DND-41 (cell line): ENCODE measurements at regions not wholly inside any gene's neighbourhood (a gene's known extent, or its start where the extent isn't known, plus 50 kb on each side); places are given as distances from the start of the nearest gene placed in this dataset.

Source experiments
- ATAC-seq: fragments of 200-7000 bp; cut with Tn5 transposase; 3 replicates; pipeline ENCODE4 v1.9.1; 2021; ENCODE audit warnings: low read depth; ENCODE audit not compliant: insufficient read depth
- DNase-seq: peaks from one replicate; pipeline ENCODE4 v3.0.0-alpha.2; 2020
- H2AFZ ChIP-seq: 2 replicates; pipeline ENCODE4 v1.6.0; 2012; ENCODE audit warnings: low read depth, low read length
- H3K27ac ChIP-seq: 2 replicates; pipeline ENCODE4 v1.5.1; 2012; ENCODE audit warnings: low read length, inconsistent platforms
- H3K27me3 ChIP-seq: fragments of 200-600 bp; sonication (generic); 2 replicates; pipeline ENCODE4 v1.6.0; 2012; ENCODE audit warnings: low read length, mild to moderate bottlenecking, inconsistent platforms; ENCODE audit not compliant: insufficient read depth, poor library complexity
- H3K36me3 ChIP-seq: 2 replicates; pipeline ENCODE4 v1.5.1; 2012; ENCODE audit warnings: low read length, inconsistent platforms; ENCODE audit not compliant: insufficient read depth
- H3K4me1 ChIP-seq: 2 replicates; pipeline ENCODE4 v1.5.1; 2012; ENCODE audit warnings: mild to moderate bottlenecking, low read length; ENCODE audit not compliant: insufficient read depth
- H3K4me2 ChIP-seq: 2 replicates; pipeline ENCODE4 v1.6.0; 2012; ENCODE audit warnings: mild to moderate bottlenecking, moderate library complexity, low read length, inconsistent platforms; ENCODE audit not compliant: insufficient read depth
- H3K4me3 ChIP-seq, 2 experiments: fragments of 200-600 bp in 1 of 2; shearing (Covaris generic) in 1 of 2; 2 replicates each; pipeline ENCODE4 v1.5.1; 2012 to 2016; ENCODE audit warnings: inconsistent platforms in 2 of 2, low read length in 2 of 2, mild to moderate bottlenecking in 2 of 2, low read depth in 1 of 2, moderate library complexity in 1 of 2
- H3K79me2 ChIP-seq: 2 replicates; pipeline ENCODE4 v1.6.0; 2012; ENCODE audit warnings: low read length, inconsistent platforms; ENCODE audit not compliant: insufficient read depth
- H3K9ac ChIP-seq: 2 replicates; pipeline ENCODE4 v1.6.0; 2012; ENCODE audit warnings: low read depth, mild to moderate bottlenecking, inconsistent platforms, low read length, moderate library complexity
- H3K9me3 ChIP-seq: 2 replicates; pipeline ENCODE4 v1.5.1; 2012; ENCODE audit warnings: low read length, moderate library complexity, mild to moderate bottlenecking, inconsistent platforms; ENCODE audit not compliant: insufficient read depth, severe bottlenecking
- H4K20me1 ChIP-seq: 2 replicates; pipeline ENCODE4 v1.6.0; 2012; ENCODE audit warnings: low read length; ENCODE audit not compliant: insufficient read depth
- EZH2 ChIP-seq: IDR thresholded peaks from 3 replicates; pipeline ENCODE4 v1.6.1; 2012; ENCODE audit warnings: borderline replicate concordance, low read depth, mild to moderate bottlenecking, moderate library complexity, low read length, inconsistent platforms; ENCODE audit not compliant: severe bottlenecking
- TF ChIP-seq, protein P1 (sequence below): IDR thresholded peaks from 2 replicates; pipeline ENCODE4 v1.5.1; 2012; ENCODE audit warnings: borderline replicate concordance, low read length, moderate library complexity, mild to moderate bottlenecking; ENCODE audit not compliant: poor library complexity, severe bottlenecking; ENCODE audit errors: extremely low read depth

DNA sequence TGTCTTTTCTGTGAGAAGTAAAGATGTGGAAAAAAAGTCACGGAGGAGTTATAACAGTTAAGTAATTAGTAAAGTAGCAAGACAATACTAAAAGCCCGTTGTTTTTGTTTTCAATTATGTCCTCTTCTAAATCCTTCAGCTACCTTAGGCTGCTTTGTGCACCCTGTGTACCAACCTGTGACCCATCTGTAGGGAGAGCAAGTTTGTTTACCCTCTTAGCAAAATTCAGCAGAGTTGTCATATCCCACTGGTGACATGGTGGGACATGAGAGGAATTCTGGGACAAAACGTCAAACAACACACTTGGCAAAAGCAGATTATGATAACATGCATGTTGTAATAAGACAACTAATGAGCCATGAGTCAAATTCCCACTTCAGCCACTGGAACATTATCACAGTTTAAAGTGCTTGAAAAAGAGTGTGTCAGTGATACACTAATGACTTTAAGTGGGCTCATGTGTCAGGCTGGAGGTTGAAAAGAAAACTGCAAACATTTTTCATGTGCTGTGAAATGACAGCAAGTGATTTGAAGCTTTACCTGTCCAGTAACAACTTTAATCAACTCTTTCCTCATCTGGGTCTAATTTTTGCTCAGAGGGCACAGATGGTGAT lies 392.8 kb upstream of the ACVR2A start:
- Histone ChIP-seq H3K4me2 (no peak overlapping the region), H4K20me1 (no peaks in the 10 kb centered on the region), H3K36me3 (no peaks in the 10 kb centered on the region), H3K9me3 (no peaks in the 10 kb centered on the region), H3K4me1 (peaks cover 15% of the 10 kb centered on the region), H2AFZ (no peak overlapping the region), H3K79me2 (no peaks in the 10 kb centered on the region), H3K27ac (no peak overlapping the region), H3K4me3 (no peak overlapping the region), H3K9ac (no peak overlapping the region), H3K27me3 (no peaks in the 10 kb centered on the region)
- ATAC-seq, result no peak
- TF ChIP-seq, protein P1, sequence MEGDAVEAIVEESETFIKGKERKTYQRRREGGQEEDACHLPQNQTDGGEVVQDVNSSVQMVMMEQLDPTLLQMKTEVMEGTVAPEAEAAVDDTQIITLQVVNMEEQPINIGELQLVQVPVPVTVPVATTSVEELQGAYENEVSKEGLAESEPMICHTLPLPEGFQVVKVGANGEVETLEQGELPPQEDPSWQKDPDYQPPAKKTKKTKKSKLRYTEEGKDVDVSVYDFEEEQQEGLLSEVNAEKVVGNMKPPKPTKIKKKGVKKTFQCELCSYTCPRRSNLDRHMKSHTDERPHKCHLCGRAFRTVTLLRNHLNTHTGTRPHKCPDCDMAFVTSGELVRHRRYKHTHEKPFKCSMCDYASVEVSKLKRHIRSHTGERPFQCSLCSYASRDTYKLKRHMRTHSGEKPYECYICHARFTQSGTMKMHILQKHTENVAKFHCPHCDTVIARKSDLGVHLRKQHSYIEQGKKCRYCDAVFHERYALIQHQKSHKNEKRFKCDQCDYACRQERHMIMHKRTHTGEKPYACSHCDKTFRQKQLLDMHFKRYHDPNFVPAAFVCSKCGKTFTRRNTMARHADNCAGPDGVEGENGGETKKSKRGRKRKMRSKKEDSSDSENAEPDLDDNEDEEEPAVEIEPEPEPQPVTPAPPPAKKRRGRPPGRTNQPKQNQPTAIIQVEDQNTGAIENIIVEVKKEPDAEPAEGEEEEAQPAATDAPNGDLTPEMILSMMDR, result peak; percentile 10
- no peak for TF ChIP-seq EZH2
- no peak for DNase-seq

- DNase-seq, result no peak
These were observed 393.9 kb upstream of the ACVR2A start for GRCh38 chr2:147450661-147451510.

DNA sequence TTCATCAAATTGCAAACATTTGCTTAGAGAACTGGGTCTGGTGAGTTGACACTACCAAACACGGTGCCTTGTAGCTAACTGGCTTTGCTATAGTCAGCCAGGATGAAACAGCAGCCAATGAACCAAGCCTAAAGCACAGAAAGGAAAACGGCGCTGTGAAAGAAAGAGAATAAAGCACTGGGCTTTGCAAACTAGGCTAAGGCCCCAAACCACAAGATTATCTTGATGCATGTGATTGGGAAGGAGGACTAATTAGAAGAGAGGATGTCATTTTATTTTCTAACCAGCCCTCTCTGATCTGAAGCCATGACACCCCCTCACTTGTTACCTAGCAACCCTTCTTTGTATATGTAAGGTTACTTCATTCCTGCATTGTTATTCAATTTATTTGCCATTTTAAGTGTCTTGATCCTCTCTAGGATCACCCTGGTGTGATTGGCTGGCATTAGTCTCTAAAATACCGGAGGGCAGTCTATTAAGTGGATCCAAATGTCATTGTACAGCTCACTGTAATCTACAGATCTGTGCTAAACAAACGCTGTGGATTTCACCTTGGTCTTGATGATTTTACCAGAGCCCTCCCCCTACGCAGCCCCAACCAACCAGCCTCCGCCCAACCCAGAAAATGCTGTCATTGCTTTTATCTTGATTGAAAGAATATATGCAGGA lies 395.4 kb upstream of the ACVR2A start:
- Histone ChIP-seq H3K9ac (no peak overlapping the region), H3K4me3 (no peak overlapping the region), H3K27ac (no peak overlapping the region), H4K20me1 (no peaks in the 10 kb centered on the region), H3K4me2 (no peak overlapping the region), H2AFZ (no peak overlapping the region), H3K79me2 (no peaks in the 10 kb centered on the region), H3K27me3 (no peaks in the 10 kb centered on the region), H3K4me1 (peaks cover 15% of the 10 kb centered on the region), H3K9me3 (no peaks in the 10 kb centered on the region), H3K36me3 (no peaks in the 10 kb centered on the region)
- ATAC-seq, result peak; percentile 88
- peak; percentile 37 for DNase-seq
- no peak for TF ChIP-seq EZH2
- TF ChIP-seq, protein P1, result no peak

More at GRCh38 chr2:147450661-147451510, 393.9 kb upstream of the ACVR2A start:
- TF ChIP-seq EZH2, result no peak
- TF ChIP-seq, protein P1, result no peak
- Histone ChIP-seq H3K36me3 (no peaks in the 10 kb centered on the region), H2AFZ (no peak overlapping the region), H3K79me2 (no peaks in the 10 kb centered on the region), H4K20me1 (no peaks in the 10 kb centered on the region), H3K27ac (no peak overlapping the region), H3K4me3 (no peak overlapping the region), H3K27me3 (no peaks in the 10 kb centered on the region), H3K4me2 (no peak overlapping the region), H3K4me1 (peaks cover 15% of the 10 kb centered on the region), H3K9me3 (no peaks in the 10 kb centered on the region), H3K9ac (no peak overlapping the region)
- ATAC-seq, result no peak
